COLO668 (cell line): ENCODE measurements at regions not wholly inside any gene's neighbourhood (a gene's known extent, or its start where the extent isn't known, plus 50 kb on each side); places are given as distances from the start of the nearest gene placed in this dataset.

Experiments used
- DNase-seq: peaks from one replicate; lab custom pipeline; 2025; ENCODE audit not compliant: unreplicated experiment; lab: John Stamatoyannopoulos, UW

GRCh38 chr2:2855297-2855696, 522.3 kb downstream of the EIPR1 start:
- DNase-seq, result no peak

- no peak for DNase-seq
Measured at GRCh38 chr2:2853346-2853745, 522.3 kb upstream of the MYT1L start.

DNA sequence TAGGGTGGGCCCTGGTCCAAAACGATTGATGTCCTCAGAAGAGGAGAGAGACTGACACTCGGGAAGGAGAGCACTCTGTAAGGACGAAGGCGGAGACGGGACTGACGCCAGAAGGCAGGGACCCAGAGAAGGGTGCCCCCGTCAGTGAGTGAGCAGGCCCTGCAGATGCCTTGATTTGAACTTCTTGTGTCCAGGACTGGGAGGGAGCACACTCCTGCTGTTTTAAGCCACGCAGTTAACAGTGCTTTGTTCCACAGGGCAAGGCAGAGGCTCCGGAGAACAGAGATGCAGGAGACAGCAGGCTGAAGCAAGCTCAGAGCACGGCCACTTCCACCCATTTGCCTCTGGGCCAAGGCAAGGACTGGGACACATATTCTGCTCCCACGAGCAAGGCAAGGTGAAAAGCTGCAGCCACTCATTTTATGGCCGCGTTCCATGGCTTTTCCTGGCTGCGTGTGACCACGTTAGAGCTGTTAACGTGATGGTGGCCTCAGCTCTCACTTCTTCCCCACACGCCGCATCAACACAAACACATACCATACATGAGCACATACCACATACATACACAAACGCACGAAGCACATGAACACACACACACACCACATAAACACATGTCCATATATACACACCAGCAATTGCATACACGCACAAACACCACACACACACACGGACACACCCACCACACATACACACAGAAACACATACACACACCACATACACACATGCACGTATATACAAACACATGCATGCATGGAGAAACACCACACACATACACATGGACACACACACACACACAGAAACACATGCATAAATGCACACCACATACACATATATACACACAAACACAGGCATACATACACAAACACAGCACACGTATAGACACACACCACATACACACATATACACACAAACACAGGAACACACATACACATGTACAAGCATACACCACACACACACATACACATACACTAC, 521.0 kb upstream of the MYT1L start:
- no peak for DNase-seq

DNA sequence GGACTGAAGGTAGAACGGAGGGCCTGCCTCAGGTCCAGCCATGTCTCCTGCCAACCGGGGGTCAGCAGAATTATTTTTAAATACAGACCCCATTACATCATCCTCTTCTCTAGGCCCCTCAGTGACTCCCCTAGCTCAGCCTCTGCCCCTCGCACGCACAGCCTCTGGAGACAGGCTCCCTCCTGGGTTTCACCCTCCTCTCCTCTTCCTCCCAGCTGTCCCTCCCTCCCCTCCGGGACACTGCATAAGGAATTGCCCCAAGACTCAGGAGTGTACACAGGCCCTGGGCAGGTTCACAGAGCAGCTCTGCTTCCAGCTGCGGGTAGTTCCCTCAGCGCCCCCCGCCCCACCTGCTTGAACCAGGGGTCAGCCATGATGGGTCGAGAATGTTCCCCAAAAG, 520.2 kb upstream of the MYT1L start:
- no peak for DNase-seq

DNA sequence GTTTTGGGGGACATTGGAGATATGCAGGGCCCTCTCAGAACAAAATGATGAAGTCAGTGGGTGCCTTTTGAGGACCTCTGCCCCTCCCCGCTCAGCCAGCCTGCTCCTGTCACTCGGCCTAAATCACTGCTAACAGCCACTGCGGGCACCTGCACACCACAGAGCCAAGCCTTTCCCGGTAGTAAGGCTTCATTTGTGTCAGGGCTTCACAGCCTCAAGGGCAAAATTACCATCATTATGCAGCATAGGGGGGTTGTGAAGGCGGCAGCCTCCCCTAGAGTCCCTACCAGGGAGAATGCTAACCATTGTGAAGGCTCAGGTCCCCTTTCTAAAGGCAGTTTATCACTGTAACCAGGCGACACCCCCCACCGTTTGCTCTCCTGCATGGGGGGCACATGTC, 519.8 kb upstream of the MYT1L start:
- DNase-seq, result no peak

GRCh38 chr2:2850218-2850755, 519.2 kb upstream of the MYT1L start:
- DNase-seq, result no peak

- DNase-seq, result no peak
Measured at GRCh38 chr2:2849464-2850217, 518.6 kb upstream of the MYT1L start.

- no peak for DNase-seq
Measured at GRCh38 chr2:2848621-2849333, 517.7 kb upstream of the MYT1L start.

- no peak for DNase-seq
Measured at GRCh38 chr2:2848198-2848597, 517.1 kb upstream of the MYT1L start.

DNA sequence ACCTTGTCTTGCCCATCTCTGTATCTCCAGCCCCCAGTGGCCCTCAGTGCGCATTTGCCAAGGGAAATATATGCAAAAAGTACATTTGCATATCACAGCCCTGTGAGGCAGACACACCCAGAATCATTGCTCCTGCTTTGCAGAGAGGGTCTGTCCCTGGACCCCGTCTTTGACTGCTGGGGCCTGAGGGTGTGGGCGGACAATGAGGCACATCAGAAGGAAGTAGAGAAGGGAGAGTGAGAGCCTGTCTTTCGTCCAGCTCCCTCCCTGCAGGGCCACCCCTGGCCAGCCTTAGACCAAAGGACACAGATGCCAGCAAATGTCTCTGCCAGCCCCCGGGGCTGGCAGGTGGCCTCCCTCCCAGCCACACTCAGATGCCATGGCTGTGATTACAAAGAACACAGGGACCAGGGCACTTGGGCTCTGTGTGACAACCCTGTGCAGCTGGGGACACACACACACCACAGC, 516.2 kb upstream of the MYT1L start:
- no peak for DNase-seq

- DNase-seq, result peak; percentile 47
Measured at GRCh38 chr2:2846332-2847208, 515.5 kb upstream of the MYT1L start.

GRCh38 chr2:2845806-2846315, 514.8 kb upstream of the MYT1L start:
- DNase-seq, result no peak

DNA sequence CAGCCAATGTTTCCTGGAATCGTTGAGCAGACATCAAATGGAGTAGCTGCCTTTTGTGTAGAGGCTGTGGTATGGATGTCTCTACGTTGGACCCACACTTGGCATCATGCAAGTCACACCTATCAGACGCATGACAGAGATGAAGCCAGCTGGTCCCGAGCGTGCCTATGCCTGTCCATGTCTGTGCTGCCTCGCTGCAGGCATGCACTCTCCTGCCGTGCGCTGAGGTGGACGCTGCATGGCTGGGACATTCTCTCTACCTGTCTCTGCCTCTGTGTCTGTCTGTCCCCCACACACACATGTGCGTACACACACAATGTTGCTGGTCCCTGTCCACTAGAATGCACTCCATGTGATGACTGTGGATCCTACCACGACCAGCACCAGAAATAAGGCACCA, 514.2 kb upstream of the MYT1L start:
- no peak for DNase-seq

- no peak for DNase-seq
Measured at GRCh38 chr2:2843969-2844548, 513.0 kb upstream of the MYT1L start.

- no peak for DNase-seq
Measured at GRCh38 chr2:2842466-2842865, 511.4 kb upstream of the MYT1L start.

DNA sequence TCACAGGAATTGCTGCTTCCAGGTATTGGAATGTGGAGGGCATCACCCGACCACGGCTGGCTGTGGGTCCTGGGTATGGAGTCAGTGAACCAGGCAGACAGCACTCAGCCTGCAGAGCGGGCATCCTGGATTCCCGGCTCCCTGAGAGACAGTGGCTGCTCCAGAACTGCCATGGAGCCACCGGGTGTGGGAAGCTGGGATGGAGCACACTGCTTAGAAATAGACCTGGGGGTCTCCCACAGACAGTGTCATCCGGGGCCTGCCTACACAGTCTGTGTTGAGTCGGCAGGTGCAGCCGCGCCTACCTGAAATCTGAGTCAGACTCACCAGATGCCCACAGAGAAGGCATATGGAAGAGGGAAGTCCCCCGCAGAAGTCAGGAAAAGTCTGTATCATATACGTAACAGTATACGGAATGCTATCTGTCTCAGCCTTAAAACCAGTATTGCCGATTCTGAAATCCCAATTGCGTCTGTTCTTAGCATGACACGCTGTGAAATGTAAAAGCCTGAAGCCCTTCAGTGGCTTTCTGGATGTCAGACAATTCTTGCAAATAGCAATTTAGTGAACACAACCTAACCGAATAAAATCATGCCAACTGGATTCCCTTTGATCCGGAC, 509.7 kb upstream of the MYT1L start:
- DNase-seq, result no peak

DNA sequence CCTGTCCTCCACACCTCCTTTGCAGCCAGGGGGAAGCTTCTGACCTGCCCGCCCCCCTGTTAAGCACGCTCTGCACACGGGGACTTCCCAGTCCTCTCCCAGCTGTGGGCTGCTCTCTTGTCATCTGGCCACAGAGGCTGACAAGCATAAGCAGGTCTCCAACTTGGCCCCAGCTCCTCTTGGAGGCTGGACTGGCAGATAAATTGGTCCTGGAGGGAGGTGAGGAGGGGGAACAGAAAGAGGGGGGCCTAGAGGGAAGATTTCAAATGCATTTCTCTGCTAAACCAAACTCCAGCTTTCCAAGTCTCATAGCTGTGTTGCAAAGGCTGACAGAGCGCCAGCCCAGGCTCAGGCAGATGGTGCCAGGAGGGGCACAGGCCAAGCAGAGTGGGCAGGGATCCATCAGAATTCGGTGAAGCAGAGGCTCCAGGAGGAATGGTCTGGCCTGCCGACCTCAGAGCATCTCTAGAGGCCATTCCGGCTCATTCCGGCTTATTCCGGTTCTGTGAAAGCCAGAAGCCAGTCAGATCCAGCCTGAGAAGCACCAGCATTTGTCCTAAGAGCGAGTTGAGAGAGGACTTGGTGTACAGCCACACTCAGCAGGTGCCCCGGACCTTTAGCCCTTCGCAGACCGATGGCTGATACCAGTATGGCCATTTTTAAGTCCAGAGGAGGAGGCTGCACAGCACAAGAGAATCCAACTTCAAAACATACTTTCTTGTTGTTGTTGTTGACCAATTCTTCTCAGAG, 508.9 kb upstream of the MYT1L start:
- no peak for DNase-seq

- DNase-seq, result no peak
Measured at GRCh38 chr2:2839393-2839781, 508.3 kb upstream of the MYT1L start.

DNA sequence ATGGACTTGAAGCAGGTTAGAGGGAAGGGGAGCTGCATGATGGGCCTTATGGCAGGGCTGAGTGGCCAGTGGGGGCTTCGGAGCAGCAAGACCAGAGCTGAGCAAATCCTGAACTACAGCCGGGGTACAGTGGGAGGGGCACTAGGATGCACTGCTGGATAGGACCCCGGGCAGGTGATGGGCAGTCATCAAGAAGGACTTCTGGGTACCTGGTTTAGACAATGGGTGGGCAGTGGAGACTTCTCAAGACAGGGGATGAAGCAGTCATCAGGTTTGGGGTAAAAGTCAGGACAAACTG, 507.4 kb upstream of the MYT1L start:
- DNase-seq, result no peak
